ENCODE measurements at regions not wholly inside any gene's neighbourhood (a gene's known extent, or its start where the extent isn't known, plus 50 kb on each side); places are given as distances from the start of the nearest gene placed in this dataset.
"Not testable (repeated sequence)": the region's sequence is repeated elsewhere in the genome, so short reads cannot be mapped to it uniquely, and the experiment has no call there.

DNA sequence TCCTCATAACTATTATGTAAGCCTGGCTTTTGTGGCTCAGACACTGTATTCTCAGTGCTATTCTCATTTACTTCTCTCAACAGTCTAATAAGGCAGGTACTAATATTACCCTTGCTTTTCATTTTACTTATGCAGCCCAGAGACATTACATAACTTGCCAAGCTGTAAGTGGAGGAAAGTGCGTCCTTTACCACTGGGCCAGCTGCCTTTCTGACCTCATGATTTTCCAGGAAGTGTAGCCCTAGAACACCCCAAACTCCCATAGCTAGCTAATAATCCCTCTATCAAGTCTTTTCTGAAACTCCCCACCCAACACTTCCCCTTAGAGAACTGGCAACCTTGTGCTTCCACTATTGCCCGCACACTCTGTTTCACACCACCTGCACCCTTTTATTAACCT is 192.9 kb upstream of the HMHB1 start:
- no peak for DNase-seq

DNA sequence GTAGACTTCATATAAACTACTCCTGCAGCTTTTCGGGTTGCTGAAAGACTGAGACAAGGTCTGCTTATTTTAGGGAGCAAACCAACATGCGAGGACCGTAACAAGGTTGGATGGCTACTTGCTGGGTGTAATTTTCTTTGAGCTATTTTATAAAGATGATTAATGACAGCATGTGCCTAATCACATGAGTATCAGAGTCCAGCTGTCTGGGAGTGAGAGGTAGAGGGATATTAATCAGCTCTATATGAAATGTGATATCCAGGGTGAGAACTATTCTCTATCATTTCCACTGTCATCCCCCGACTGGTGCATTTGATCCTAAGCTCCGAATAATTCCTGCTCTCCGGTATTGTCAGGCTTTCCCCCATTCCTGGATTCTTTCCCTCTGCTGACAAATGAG is 193.8 kb upstream of the HMHB1 start:
- no peak for DNase-seq

DNA sequence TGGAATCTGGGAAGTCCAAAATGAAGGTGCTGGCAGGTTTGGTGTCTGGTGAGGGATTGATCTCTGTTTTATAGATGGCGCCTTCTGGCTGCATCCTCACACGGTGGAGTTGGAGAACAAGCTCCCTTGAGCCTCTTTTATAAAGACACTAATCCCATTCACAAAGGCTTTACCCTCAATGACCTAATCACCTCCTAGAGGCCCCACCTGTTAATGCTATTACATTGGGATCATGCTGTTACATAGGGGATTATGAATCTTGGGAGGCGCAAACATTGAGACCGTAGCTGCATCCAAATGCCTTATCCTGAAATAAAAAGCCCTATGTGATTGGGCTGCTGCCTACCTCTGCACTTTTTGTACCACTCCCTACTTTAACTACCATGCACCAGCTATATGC is 197.1 kb upstream of the HMHB1 start:
- DNase-seq: no peak

DNA sequence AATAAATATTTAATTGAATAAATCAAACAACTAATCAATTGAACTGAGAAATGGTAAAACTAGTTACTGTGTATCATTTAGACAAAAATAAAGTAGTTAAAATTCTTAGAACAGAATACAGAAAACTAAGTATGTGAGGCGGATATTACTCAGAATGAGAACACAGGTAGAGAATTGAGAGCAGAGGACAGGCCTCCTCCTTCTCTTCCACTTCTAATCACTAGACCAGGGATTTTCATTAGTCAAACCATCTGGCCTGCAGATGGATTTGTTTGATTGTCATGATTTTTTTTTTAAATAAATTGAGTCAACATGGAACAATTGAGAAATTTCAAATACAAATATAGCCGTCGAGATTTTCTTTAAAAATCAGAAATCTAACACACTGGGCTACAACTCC is 198.6 kb upstream of the HMHB1 start:
- no peak for DNase-seq

DNA sequence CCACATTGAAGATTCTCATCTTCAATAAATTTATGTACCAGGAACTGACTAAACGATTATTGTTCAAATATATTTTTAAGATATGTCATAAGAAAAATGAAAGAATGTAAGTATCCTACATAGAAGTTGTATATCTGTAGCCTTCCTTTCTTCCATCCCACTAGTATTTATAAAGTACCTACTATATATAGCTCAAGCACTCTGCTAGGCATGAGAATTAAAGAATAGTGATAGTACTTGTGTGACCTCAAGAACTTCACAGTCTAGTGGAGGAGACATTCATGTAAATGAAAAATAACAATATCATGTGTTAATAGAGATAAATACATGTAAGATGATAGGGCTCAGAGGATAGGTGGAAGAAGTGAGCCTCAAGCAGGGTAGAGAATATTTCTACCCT is 201.0 kb upstream of the HMHB1 start:
- DNase-seq: no peak

DNA sequence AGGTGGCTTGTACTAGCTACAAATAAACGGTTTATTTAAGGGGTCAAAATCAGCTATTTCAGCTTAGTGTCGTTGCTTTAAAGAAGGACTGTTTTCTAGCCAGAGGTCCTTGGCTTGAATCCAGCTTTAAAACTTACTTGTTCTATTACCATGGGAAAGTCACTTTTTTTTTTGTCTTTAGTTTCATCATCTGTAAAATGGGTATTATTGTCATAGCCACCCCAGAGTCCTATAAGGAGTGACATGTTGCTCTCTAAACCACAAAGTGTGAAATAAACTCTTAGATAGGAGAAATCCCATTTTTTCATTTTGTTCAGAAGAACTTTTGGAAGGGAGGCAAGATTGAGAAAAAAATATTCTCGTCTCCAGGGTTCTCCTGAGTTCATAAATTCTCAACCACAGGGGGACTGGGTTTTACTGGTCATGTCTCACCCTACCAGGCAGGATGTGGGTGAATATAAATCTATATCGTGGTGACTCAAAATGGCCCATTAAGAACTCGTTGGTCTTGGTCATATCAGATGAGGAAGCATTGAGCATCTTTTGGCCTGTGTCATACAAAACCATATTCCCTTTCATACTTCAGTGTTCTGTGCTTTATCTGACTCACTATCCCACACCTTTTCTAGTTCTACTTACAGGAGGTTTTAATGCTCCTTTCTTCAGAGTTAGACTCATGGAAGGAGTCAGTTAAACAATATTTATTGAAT is 202.7 kb upstream of the NR3C1 start:
- no peak for DNase-seq

DNA sequence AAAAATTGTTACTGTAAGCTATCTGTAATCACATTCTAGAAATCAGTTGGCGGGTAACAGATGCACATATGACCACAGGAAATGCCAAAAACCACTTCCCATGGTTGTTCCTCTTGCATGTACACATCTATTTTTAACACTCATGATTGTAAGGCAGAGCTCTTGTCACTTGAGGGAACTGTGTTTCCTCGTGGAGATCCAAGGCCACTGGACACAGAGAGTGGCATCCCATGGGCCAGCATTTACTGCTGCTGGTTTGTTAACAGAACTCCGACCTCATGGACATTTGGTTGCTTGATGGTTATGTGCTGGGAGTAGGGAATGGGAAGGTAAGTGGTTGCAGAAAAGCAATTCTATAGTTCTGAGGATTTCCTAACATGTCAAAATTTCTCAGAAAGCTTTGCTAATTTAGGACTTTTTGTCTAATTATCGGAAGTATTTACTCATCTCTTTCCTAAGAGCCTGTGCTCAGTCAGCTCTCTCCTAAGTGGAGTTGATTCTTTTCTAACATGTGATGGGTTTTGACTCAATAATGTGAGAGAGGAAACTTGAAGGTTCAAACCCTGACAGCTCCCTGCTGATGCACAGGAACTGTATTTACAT is 202.0 kb upstream of the NR3C1 start:
- no peak for DNase-seq

DNA sequence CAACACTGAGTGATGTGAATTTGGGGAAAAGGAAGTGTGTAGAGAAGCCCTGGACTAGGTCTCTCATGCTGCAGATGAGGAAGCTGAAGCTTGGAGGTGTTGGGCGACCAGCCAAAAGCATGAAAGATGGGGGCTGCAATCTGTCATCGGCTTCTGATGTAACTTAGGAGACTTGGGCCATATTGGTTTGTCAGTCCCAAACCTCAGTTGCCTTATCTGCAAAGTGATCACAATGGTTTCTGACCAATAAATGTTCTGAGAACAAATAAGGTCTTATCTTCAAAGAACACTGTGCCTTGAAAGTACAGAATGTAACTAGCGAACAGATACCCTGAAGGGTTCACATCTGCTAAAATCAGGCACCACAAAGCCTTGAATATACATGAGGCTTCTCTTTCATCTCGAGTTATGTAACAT is 198.4 kb upstream of the NR3C1 start:
- no peak for DNase-seq

DNA sequence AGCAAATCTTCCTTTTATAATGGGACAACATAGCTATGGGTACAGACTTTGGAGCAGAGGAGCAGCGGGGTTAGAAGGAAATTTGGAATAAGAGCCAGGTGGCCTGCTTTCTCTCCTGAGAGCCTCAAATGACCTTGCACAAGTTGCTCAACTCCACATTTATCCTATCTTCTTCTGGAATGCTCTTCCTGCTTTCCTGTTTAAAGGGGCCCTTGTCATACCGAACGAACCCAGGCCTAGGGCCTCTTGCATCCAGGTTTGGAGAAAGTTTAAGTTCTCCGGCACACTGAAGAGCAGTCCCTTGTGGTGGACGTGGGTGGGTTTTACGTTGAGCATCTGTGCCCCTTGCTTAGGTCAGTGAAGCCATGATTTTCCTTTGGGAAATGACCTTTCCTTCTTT is 197.9 kb upstream of the NR3C1 start:
- DNase-seq: no peak

DNA sequence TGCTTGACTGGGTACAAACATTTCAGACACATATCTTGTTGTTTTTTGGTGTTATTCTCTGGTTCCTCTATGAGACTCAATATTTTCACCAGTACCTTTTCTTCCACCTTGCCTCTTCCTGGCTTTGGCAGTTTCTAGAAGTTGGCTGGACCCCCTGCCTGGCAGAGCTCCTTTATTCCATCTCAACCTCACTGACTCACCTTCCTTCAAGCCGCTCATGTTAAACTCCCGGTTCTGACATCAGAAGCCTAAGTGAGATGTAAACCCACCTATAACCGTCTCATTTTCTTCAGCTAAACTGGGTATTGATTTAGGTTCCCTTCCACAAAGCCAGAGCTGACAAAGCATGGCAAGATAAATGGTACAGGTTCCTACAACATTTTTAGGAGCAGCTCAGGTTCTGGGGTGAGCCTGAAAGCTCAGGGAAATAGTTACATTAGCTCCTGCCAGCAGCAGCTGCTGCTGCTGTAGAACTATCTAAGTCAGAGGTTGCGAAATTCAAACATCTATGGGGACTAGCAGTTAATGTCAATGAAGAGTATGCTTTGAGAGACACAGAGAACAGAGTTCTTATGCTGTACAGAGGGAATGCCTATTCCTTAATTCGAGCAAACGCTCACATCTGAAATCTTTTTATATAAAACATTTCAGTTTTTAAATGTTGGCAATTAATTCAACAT is 197.1 kb upstream of the NR3C1 start:
- no peak for DNase-seq

DNA sequence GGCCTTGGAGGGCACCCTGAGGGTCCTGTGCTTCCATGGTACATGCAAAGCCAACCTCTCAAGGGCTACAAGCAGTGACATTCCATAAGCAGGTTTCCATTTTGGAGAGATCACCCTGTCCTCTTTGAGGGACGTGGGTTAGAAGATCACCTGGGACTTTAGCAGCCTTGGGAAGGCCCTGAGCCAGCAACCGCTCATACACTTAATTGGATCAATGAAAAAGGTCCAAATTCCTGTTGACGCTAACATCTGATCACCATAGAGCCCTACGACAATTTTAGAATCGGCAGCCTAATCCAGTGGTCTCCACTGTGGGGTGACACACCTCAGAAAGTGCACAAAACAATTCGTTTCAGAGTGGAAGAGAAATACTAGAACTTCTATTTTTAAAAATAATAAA is 196.0 kb upstream of the NR3C1 start:
- no peak for DNase-seq

DNA sequence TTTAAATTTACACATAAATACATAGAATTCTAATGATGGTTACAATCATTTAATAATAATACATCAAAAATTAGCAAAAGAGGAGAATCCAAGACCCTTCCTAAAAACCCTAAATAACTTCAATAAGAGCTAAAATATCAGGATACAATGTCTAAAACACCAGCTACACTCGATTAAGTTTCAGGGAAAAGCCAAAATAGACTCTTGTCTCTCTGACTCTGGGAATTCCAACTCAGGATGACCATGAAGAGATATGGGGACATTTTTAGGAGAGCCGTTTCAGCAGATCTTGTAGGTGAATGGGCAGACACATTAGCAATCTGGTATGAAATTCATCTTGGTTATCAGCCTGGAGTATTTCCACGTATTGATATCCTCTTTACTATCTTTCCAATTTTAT is 193.3 kb upstream of the NR3C1 start:
- no peak for DNase-seq

DNA sequence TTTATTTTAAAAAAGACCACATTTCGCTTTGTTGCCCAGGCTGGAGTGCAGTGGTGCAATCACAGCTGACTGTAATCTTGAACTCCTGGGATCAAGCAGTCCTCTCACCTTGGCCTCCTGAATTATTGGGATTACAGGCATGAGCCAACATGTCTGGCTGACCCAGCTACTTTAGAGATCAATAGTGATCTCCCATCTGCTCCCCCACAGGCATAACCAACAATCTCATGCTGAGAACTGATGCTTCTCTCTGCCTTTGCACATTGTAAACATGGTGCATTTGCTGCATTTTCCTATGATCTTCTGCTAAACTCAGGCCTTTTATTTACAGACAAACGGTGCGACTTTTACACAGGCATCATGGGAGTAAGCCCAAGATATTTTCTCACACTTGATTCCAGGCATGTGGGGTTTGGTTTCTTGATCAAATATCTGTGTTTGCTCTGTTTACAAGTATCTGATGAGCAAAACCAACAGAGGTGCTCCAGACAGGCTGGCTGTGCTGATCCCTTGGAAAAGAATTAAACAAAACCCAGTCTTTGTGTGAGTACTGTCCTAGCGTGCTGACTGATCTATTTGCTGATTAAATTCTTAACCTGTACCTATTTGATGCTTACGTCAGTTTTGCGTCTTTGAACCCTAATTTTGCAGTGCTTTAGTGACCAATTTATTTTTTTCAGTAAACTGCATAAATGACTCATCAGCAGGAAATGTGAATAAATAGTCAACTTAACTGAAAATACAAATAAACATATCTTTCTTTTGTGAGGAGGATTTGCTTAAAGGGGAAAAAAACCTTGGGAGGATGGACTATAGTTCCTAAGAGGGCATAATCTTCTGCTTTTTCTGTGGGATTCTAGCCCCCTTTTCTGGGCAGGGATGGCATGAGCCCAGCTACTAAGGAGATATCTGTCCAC is 191.7 kb upstream of the NR3C1 start:
- no peak for DNase-seq

DNA sequence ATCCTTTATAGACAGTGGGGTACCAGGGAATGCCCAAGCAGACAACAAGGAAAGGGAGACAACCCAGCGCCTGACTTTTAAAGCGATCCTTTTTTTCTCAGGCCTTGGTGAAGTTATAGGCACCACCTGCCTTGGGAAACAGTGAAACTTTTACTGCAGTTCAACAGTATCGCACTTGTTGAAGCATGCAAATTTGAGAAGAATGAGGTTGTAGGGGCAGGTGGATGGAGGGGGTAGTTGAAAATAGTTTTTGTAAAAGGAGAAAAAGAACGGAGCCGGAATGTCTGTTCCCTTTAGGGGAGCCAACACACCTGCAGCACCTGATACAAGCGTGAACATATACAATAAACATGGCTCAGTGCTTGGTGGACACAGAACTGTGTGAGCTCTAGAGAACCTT is 190.2 kb upstream of the NR3C1 start:
- DNase-seq: no peak

DNA sequence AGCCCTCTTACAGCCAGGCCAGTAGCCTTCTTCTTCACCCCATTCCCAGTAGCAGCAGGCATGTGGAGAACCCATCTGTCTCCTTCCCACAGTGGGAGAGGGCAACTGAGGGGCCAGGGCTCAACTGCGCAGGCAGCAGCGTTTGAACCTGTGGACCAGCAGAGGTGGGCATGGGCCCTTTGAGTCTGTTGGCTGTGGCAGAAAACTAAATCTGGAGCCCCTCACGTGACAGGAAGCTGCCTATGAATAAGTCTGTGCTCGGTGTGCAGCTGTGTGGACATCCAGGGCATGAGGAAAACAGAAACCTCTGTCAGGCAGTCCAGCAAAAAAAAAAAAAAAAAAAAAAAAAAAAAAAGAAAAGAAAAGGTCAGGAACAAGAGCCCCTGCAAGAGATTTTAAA is 189.2 kb upstream of the NR3C1 start:
- no peak for DNase-seq

DNA sequence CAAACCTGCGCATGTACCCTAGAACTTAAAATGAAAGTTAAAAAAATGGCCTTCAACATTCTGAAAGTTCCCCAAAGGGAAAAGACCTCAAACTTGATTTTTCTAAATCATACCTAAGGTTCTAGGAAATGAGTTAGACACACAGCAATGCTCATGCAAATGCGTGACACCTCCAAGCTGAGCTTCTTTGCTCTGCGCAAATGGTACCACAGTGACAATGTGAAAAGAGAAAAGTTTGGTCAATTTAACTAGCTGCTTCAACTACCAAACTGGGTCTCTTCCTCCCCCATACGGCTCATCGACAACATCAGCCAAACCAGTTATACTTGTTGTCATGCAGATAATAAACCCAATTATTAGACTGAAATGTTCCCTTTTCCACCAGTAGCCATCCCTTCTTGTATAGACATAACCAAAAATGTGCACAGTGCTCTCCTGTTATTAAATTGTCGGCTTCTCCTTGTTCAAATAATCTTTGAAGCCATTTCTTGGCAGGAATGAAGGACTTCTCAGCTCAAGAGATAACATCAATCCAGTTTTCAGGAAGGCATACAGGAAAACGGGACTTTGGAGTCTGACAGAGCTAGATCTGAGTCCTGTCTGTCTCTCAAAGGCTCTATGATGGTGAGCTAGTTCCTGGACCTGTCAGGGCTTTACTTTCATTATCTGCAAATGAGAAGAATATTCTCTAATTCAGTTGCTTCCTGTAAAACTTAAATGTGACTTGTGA is 185.6 kb upstream of the NR3C1 start:
- no peak for DNase-seq

DNA sequence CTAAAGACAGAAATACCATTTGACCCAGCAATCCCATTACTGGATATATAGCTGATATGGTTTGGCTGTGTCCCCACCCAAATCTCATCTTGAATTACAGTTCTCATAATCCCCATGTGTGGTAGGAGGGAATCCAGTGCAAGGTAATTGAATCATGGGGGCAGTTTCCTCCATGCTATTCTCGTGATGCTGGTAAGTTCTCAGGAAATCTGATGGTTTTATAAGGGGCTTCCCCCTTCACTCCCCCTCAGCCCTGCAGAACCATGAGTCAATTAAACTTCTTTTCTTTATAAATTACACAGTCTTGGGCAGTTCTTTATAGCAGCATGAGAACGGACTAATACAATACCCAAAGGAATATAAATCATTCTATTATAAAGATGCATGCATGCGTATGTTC is 184.6 kb upstream of the NR3C1 start:
- not testable (repeated sequence) for DNase-seq

DNA sequence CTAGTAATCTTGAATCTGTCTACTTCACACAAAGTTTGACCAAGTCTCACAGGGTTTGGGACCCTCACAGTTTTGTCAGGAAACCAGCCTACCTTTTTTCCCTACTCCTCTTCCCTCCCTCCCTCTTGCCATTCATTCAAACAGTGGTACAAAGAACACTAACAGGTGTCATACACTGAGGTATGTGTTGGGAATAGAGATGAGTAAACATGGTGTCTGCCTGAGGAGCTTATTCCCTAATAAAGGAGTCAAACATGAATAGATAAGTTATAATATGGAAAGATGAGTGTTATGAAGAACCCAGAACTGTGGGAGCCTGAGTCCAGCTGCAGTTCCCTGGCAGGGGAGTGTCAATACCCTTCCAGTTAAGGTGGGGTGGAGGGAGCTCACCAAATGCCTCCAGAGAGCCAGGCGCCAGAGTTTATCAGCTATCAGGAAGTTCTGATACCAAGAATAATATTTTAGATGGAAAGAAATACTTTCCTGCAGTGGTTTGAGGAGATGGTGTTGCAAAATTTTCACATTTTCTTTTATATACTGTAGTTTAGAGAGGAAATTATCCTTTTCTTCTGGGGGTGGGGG is 183.4 kb upstream of the NR3C1 start:
- no peak for DNase-seq

DNA sequence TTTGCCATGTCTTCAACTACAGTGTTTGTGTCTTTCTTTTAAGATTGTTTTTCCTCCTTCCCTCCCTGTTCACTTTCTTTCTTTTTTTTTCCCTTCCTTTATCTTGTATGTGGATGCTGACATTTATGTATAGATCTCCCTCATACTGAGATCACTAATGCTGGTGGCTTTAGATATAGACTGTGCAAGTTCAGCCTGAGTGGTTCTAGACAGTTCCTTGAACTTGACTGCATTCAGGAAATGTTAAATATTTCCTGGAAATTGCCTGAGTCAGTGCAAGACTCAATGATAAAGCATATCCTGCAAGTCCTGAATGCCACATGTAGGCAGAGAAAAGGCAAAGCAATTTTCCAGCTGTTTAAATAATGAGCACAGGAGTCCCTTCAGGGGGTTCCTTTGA is 182.5 kb upstream of the NR3C1 start:
- no peak for DNase-seq

DNA sequence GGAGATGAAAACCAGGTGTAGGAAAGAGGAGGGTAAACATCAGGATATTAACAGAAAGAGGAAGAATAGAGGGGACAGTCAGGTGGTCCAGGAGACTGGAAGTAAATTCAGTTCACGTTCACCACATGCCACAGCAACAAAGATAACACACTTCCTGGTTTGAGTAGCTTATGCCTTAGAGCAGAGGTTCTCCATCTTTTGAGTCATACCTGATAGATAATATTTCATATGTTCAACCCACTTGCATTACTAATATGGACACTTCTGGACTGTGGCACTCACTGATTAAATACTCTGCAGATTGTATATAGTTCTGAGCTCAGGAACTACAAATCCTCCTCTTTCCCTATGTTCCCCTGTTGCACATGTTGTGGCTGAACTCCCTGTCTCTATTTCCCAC is 179.9 kb upstream of the NR3C1 start:
- DNase-seq: no peak

DNA sequence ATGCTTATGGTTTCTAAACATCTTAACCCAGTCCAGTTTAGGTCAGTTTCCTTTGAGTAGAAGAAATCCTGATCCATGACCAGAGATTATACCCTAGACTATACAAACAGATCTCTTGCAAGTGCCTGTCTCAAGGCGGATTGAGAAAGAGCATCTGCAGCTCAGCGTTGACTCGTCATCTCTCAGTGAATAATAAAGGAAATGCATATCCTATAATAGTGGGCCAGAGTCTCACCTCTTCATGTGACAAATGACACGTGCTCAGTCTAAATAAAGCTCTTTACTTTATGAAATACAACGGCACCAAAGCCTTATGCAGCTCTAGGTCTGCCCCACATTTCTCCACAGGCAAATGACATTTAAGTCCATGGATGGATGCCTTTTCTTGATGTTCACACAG is 179.4 kb upstream of the NR3C1 start:
- no peak for DNase-seq

DNA sequence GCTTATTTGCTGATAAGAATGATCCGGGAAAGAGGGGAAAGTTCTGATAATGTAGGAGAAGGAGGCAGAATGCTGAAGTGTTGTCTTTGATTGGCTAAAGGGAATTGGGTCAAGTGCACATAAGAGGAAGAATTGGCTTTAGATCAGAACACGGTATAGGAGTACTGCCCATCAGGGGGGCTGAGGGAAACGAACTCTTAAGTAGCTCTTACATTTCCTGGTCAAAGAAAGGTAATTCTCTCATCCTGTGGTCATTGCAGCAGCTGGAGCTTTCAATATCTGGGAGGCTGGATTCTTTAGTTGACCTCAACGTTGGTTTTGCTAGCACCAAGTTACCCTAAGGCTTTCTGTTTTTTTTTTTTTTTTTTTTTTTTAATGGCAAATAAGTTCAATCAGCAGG is 178.7 kb upstream of the NR3C1 start:
- DNase-seq: no peak

All from CD4-positive, alpha-beta T cell treated with Interleukin-17A for 4 hours (primary cell).